GM12872 (cell line): ENCODE measurements at regions not wholly inside any gene's neighbourhood (a gene's known extent, or its start where the extent isn't known, plus 50 kb on each side); places are given as distances from the start of the nearest gene placed in this dataset.

Experiments used
- CTCF ChIP-seq: IDR thresholded peaks from 3 replicates; pipeline ENCODE4 v1.5.1; 2011; ENCODE audit warnings: low read depth, mild to moderate bottlenecking, low read length, moderate library complexity; ENCODE audit not compliant: insufficient read depth

GRCh38 chr13:107866941-107867623 is 348.3 kb downstream of the LIG4 start:
- no peak for TF ChIP-seq CTCF

- no peak for TF ChIP-seq CTCF
Measured at GRCh38 chr13:107866032-107866940, 349.1 kb downstream of the LIG4 start.

GRCh38 chr13:107865643-107866031 is 349.7 kb downstream of the LIG4 start:
- no peak for TF ChIP-seq CTCF

GRCh38 chr13:107865318-107865575 is 350.1 kb downstream of the LIG4 start:
- no peak for TF ChIP-seq CTCF

GRCh38 chr13:107864543-107865317 is 350.6 kb downstream of the LIG4 start:
- TF ChIP-seq CTCF: no peak

GRCh38 chr13:107860284-107860683 is 355.1 kb downstream of the LIG4 start:
- no peak for TF ChIP-seq CTCF

- no peak for TF ChIP-seq CTCF
Measured at GRCh38 chr13:107854880-107855279, 360.5 kb downstream of the LIG4 start.
